ENCODE measurements at regions not wholly inside any gene's neighbourhood (a gene's known extent, or its start where the extent isn't known, plus 50 kb on each side); places are given as distances from the start of the nearest gene placed in this dataset.

- peaks cover 13% of the 10 kb centered on the region for H3K9me3 ChIP-seq
- no peak overlapping the region for H3K4me3 ChIP-seq
- no peak for ATAC-seq
- H3K4me1 ChIP-seq (ENCODE audit: low read depth): no peaks in the 10 kb centered on the region
- no peaks in the 10 kb centered on the region for H3K36me3 ChIP-seq (ENCODE audit: low read depth)
- no peak for DNase-seq
- TF ChIP-seq CTCF (IDR thresholded peaks at IDR 0.05): no peak
- intact Hi-C loops (cut with DNase I, micrococcal nuclease): no loop called here
Observed at GRCh38 chr3:43852066-43852465, 161.3 kb downstream of the ABHD5 start.

DNA sequence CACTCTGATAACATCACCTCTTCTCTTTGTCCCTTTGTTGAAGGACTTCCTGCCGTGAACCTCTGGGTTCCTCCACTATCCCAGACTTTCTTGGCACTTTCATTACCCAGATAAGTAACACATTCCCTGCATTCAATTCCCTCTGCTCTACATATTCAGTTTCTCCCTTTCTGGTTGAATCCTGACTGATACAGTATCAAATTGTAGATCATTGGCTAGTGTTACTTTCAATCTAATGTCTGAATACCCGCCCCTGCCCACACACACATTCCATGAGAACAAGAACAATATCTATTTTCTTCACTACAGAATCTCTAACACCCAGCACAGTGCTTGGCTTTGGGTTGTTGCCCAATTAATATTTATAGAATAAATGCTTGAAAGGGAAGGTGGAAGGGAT lies 163.5 kb downstream of the ABHD5 start:
- TF ChIP-seq CTCF (IDR thresholded peaks at IDR 0.05): no peak

DNA sequence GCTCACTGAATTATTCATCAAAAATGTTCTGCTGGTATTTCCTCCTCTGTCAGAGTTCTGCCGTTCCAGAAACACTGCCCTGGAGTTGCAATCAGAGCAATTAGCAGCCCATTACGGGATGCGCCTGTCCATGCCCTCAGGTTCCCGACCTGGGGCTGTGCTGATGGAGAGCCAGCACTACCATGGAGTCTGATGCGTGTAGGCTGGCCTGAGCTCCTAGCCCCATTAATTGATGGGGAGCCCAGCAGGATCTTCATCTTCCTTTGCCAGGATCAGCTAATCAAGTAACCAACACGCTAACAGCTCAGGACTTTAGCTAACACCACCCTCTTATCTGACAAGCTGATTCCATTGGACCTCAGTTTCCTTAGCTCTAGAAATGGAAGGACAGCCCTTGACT lies 164.2 kb downstream of the ABHD5 start:
- intact Hi-C loops (cut with DNase I, micrococcal nuclease): no loop called here
- Histone ChIP-seq H3K36me3 (ENCODE audit: low read depth) (no peaks in the 10 kb centered on the region), H3K9me3 (no peaks in the 10 kb centered on the region), H3K4me3 (no peak overlapping the region), H3K4me1 (ENCODE audit: low read depth) (no peaks in the 10 kb centered on the region)
- TF ChIP-seq CTCF (IDR thresholded peaks at IDR 0.05): no peak
- DNase-seq (no peak), ATAC-seq (no peak)

More for the DNA sequence above, 163.5 kb downstream of the ABHD5 start:
- no peaks in the 10 kb centered on the region for H3K9me3 ChIP-seq
- H3K4me3 ChIP-seq: no peak overlapping the region
- intact Hi-C loops (cut with DNase I, micrococcal nuclease): no loop called here
- no peaks in the 10 kb centered on the region for H3K36me3 ChIP-seq (ENCODE audit: low read depth)
- no peaks in the 10 kb centered on the region for H3K4me1 ChIP-seq (ENCODE audit: low read depth)
- DNase-seq (no peak), ATAC-seq (no peak)

DNA sequence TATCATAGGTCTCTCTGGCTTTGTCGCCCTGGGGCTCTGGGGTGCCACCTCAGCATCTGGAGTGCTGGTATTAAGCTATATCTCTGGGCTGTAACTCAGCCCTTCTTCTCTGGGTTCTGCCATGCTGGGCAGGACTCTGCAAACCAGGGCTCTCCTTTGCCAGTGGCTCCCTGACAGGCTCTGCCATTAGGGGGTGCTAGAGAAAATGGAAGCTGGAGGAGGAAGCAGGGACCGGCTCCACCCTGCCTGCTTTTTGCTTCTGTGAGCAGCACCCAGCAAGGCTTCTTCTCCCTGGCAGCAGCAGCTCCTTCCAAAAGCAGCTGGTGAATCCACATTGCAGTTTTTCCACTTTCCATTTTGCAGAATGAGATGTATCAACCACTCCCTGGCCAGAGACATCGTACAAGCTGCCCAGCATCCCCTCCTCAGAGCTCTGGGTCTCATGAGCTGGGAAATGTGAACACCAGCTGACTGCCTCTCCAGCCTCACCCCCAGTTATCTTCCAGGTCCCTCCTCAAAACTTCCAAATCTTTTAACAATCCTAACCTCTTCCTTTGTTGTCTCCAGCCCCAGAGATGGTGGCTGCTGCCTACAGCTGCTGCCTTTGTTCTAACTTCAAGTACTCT lies 165.0 kb downstream of the ABHD5 start:
- intact Hi-C loops (cut with DNase I, micrococcal nuclease): no loop called here
- H3K9me3 ChIP-seq: no peaks in the 10 kb centered on the region
- H3K4me3 ChIP-seq: no peak overlapping the region
- ATAC-seq (peak; percentile 85), DNase-seq (peak in 2 of 3 donors; percentile 59 to 82)
- no peaks in the 10 kb centered on the region for H3K36me3 ChIP-seq (ENCODE audit: low read depth)
- H3K4me1 ChIP-seq (ENCODE audit: low read depth): no peaks in the 10 kb centered on the region
- TF ChIP-seq CTCF (IDR thresholded peaks at IDR 0.05): peak; percentile 50

DNA sequence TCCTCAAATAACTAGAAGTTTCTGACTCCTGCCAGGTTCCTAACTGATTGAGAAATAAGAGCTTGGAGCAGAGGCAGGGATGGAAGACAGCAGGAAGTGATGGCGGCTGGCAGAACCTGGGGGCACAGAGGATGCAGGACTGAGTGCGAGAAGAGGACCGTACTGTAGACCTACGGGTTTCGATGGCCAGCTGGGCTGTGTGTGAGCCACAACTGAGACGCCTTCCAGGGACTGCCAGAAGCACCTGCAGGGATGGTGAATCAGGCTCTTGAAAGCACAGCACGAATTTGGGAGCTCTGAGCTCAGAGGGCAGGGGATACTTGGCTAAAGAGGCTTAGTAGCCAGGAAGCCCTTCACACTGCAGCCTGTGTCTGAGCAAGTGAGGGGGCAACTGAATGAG lies 165.6 kb downstream of the ABHD5 start:
- no peak for DNase-seq
- ATAC-seq: no peak
- Histone ChIP-seq H3K9me3 (no peaks in the 10 kb centered on the region), H3K4me1 (ENCODE audit: low read depth) (no peaks in the 10 kb centered on the region), H3K4me3 (no peak overlapping the region), H3K36me3 (ENCODE audit: low read depth) (no peaks in the 10 kb centered on the region)
- no peak for TF ChIP-seq CTCF (IDR thresholded peaks at IDR 0.05)
- intact Hi-C loops (cut with DNase I, micrococcal nuclease): no loop called here

DNA sequence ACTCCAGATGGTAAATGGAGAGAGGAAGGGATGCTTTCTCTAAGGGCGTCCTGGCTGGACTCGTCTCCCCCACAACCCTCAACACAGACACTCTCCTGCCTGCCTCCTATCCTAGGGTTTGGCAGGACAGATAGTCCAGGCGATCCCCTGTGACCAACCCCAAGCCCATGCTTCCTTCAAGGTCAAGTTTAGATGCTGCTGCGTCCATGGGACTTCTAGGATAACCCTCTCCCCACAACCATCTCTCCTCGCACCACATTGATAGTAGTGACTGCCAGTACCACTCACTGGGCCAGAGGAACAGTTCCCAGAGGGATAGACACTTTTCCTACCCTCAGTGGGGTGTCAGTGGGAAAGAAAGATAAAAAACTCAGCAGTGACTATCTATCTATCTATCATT lies 166.0 kb downstream of the ABHD5 start:
- Histone ChIP-seq H3K36me3 (ENCODE audit: low read depth) (no peaks in the 10 kb centered on the region), H3K4me1 (ENCODE audit: low read depth) (no peaks in the 10 kb centered on the region), H3K4me3 (no peak overlapping the region), H3K9me3 (no peaks in the 10 kb centered on the region)
- intact Hi-C loops (cut with DNase I, micrococcal nuclease): no loop called here
- no peak for TF ChIP-seq CTCF (IDR thresholded peaks at IDR 0.05)
- ATAC-seq (no peak), DNase-seq (no peak)
